Activated CD8-positive, alpha-beta T cell treated with anti-CD3 and anti-CD28 coated beads for 36 hours (primary cell): ENCODE measurements at regions not wholly inside any gene's neighbourhood (a gene's known extent, or its start where the extent isn't known, plus 50 kb on each side); places are given as distances from the start of the nearest gene placed in this dataset.
"Not testable (repeated sequence)": the region's sequence is repeated elsewhere in the genome, so short reads cannot be mapped to it uniquely, and the experiment has no call there.

Experiments used
- ATAC-seq: fragments of 200-7000 bp; cut with Tn5 transposase; one replicate; pipeline ENCODE4 v1.10.0; 2021; ENCODE audit warnings: mild to moderate bottlenecking, moderate library complexity
- CTCF ChIA-PET: fragments of 350-600 bp; sonication (Branson Sonifier 250); formaldehyde crosslinking; loops from one replicate; lab custom pipeline; 2021; ENCODE audit warnings: antibody characterized with exemption; lab: Charles Lee
- POLR2A ChIA-PET: fragments of 350-600 bp; sonication (Branson Sonifier 250); formaldehyde crosslinking; loops from one replicate; lab custom pipeline; 2021; ENCODE audit warnings: antibody characterized with exemption; lab: Charles Lee
- DNase-seq: peaks from one replicate; pipeline ENCODE4 v3.0.0-alpha.2; 2020
- H3K27ac Mint-ChIP-seq: one replicate; pipeline ENCODE4 v1.8.0; 2021; ENCODE audit warnings: mild to moderate bottlenecking, mixed read lengths
- H3K27me3 Mint-ChIP-seq: one replicate; pipeline ENCODE4 v1.8.0; 2021; ENCODE audit warnings: mixed read lengths
- H3K36me3 Mint-ChIP-seq: one replicate; pipeline ENCODE4 v1.8.0; 2021; ENCODE audit warnings: low read depth, mixed read lengths
- H3K4me1 Mint-ChIP-seq: one replicate; pipeline ENCODE4 v1.8.0; 2021; ENCODE audit warnings: low read depth, mixed read lengths
- H3K4me3 Mint-ChIP-seq: one replicate; pipeline ENCODE4 v1.8.0; 2021; ENCODE audit warnings: mild to moderate bottlenecking, moderate library complexity, mixed read lengths
- H3K9me3 Mint-ChIP-seq: one replicate; pipeline ENCODE4 v1.8.0; 2021; ENCODE audit warnings: mixed read lengths
- intact Hi-C: fragments of 100-400 bp; cut with micrococcal nuclease; formaldehyde crosslinking; loops from one replicate; pipeline ENCODE4 v1.10.0; 2022
- TF ChIP-seq, protein P1 (sequence below): fragments of 200-600 bp; IDR thresholded peaks from one replicate; pipeline ENCODE4 v1.8.0; 2022; ENCODE audit warnings: antibody characterized with exemption, mild to moderate bottlenecking

DNA sequence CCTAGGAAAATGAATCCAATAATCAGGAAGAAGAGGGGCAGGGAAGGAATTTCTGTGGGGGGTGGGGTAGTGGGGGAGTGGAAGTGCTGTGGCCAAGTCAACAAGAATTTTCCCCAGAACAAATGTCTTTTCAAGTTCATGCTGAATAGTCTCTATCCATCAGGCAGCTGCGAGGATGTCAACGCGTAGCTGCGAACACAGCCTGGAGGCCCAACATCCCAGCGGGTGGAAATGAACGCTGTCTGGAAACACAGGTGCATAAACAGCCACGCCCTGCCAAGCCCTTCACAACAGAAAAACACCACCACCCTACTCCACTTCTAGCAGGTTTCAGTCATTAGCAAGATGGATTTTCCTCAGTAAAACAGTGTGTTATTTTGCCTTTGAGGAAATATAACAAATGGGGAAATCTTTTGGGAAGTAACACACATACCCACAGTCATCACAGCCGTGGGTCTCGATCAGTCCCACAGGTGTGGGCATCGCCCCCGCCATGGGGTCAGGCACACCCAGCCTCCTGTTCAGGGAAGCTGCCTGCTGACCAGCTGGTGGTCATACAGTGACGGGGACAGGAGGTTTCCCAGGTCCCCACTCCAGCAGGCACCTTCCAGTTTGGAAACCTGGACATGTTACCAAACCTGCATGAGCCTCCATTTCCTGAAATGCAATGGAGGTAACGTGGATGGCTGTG is 112.1 kb upstream of the THBS2 start:
- ATAC-seq (no peak), DNase-seq (no peak)
- Mint-ChIP-seq H3K9me3 (no peaks in the 10 kb centered on the region), H3K27ac (no peak overlapping the region), H3K36me3 (no peaks in the 10 kb centered on the region), H3K4me3 (no peak overlapping the region), H3K4me1 (no peaks in the 10 kb centered on the region), H3K27me3 (no peaks in the 10 kb centered on the region)
- TF ChIP-seq, protein P1, sequence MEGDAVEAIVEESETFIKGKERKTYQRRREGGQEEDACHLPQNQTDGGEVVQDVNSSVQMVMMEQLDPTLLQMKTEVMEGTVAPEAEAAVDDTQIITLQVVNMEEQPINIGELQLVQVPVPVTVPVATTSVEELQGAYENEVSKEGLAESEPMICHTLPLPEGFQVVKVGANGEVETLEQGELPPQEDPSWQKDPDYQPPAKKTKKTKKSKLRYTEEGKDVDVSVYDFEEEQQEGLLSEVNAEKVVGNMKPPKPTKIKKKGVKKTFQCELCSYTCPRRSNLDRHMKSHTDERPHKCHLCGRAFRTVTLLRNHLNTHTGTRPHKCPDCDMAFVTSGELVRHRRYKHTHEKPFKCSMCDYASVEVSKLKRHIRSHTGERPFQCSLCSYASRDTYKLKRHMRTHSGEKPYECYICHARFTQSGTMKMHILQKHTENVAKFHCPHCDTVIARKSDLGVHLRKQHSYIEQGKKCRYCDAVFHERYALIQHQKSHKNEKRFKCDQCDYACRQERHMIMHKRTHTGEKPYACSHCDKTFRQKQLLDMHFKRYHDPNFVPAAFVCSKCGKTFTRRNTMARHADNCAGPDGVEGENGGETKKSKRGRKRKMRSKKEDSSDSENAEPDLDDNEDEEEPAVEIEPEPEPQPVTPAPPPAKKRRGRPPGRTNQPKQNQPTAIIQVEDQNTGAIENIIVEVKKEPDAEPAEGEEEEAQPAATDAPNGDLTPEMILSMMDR = no peak
- intact Hi-C loops = no loop called here
- CTCF ChIA-PET = no interaction called here
- POLR2A ChIA-PET = no interaction called here

DNA sequence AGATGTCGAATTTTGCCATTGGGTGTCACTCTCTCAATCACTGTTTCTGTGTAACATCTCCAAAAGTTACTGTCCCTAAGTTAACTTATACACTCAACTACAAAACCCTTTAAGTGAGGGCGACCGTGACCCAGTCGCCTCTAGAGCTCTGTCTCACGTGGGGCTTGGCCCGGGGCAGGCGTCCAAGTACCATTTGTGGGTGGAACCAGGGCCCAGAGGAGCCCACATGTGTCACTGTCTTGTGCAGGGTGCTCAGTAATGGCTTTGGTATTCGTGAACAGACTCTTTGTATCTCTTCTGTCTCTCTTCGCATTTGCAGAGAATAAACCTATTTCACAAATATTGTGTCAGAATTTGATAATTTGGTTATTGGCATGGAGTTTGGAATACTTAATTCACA is 109.9 kb upstream of the THBS2 start:
- Mint-ChIP-seq H3K4me1 (no peaks in the 10 kb centered on the region), H3K36me3 (no peaks in the 10 kb centered on the region), H3K4me3 (no peak overlapping the region), H3K27ac (no peak overlapping the region), H3K9me3 (no peaks in the 10 kb centered on the region), H3K27me3 (no peaks in the 10 kb centered on the region)
- ATAC-seq = no peak
- DNase-seq = no peak
- ChIA-PET POLR2A (no interaction called here), CTCF (no interaction called here)
- intact Hi-C loops = no loop called here
- TF ChIP-seq, protein P1 = no peak

DNA sequence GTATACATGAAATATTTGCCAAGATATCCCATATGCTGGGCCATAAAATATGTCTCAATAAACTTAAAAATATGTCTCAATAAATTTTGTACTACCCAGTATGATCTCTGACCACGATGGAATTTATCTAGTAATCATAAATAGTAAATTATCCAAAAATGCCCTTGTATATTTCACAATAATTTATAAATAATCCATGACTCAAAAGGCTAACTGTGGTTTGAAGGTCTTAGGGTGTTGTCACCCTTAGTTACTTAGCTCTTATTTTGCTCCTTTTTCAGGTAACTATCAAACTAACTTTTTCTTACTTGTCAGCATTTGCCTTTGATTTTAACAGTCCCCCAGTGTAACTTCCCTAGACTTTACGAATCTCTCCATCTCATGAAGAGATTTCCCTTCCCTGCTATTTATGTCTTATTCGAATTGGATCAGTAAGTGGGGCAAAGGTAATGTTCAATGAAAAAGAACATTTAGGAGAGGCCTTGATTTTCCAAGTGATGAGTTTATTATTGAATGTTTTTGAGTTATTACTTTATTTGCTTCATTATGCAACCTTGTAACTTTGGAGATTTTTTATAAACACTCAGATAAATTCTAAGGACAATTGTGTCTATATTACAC is 109.0 kb upstream of the THBS2 start:
- POLR2A ChIA-PET = no interaction called here
- intact Hi-C loops = no loop called here

DNA sequence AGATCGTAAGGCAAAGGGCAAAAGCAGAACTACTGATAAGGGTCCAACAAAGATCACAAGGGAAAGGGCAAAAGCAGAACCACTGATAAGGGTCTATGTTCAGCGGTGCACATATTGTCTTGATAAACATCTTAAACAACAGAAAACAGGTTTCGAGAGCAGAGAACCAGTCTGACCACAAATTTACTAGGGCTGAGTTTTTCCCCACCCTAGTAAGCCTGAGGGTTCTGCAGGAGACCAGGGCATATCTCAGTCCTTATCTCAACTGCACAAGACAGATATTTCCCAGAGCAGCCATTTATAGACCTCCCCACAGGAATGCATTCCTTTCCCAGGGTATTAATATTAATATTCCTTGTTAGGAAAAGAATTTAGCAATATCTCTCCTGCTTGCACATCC is 101.4 kb upstream of the THBS2 start:
- POLR2A ChIA-PET, H3K4me1 Mint-ChIP-seq, CTCF ChIA-PET, DNase-seq, intact Hi-C loops, H3K36me3 Mint-ChIP-seq, H3K27ac Mint-ChIP-seq, ATAC-seq, H3K4me3 Mint-ChIP-seq: not testable (repeated sequence)
- H3K27me3 Mint-ChIP-seq = peaks cover 26% of the 10 kb centered on the region
- H3K9me3 Mint-ChIP-seq = peaks cover 10% of the 10 kb centered on the region

More for the DNA sequence above, 109.0 kb upstream of the THBS2 start:
- Mint-ChIP-seq H3K36me3 (no peaks in the 10 kb centered on the region), H3K27ac (no peak overlapping the region), H3K27me3 (no peaks in the 10 kb centered on the region), H3K4me1 (no peaks in the 10 kb centered on the region), H3K4me3 (no peak overlapping the region), H3K9me3 (no peaks in the 10 kb centered on the region)
- no peak for DNase-seq
- ATAC-seq = no peak
- TF ChIP-seq, protein P1 = no peak
- CTCF ChIA-PET = no interaction called here

DNA sequence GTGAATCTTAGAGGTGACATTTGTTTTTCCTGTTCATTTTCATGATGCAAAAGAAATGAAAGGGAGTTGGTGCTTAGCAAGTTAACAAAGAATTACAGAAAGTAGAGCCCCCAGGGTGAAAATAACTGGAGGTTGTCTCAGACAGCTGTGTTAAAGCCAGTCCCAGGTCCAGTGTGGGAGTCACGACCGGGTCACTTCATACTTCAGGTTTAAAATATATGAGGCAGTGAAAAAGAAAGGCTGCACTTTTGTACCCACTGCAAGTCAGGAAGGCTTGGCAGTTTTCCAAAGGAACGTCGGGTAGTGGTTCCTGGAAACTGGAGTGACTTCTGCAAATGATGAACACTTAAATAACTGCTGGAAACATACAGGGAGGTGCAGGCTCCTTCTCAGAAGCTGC is 91.5 kb upstream of the THBS2 start:
- POLR2A ChIA-PET = no interaction called here
- no peaks in the 10 kb centered on the region for H3K36me3 Mint-ChIP-seq

More for the DNA sequence above, 91.5 kb upstream of the THBS2 start:
- Mint-ChIP-seq H3K27ac (no peak overlapping the region), H3K4me1 (no peaks in the 10 kb centered on the region), H3K9me3 (peaks cover 4% of the 10 kb centered on the region), H3K4me3 (no peak overlapping the region), H3K27me3 (peaks cover 9% of the 10 kb centered on the region)
- TF ChIP-seq, protein P1 = no peak
- no peak for DNase-seq
- intact Hi-C loops = no loop called here
- CTCF ChIA-PET = no interaction called here
- ATAC-seq = no peak
